Liver (tissue), 8 donors: ENCODE measurements at regions not wholly inside any gene's neighbourhood (a gene's known extent, or its start where the extent isn't known, plus 50 kb on each side); places are given as distances from the start of the nearest gene placed in this dataset.

Experiments
- DNase-seq: peaks from one replicate; pipeline ENCODE4 v3.0.0-alpha.2; 2017; ENCODE audit warnings: low spot score
- H3K27ac ChIP-seq, 2 donors: one replicate each; pipeline ENCODE4 v1.7.0; 2013; ENCODE audit warnings: inconsistent platforms in 2 of 2, low read length in 2 of 2, control low read depth in 1 of 2, low read depth in 1 of 2, mild to moderate bottlenecking in 1 of 2
- H3K27me3 ChIP-seq, 4 donors: one replicate each; pipeline versions ENCODE4 v1.6.1 to v1.7.0; 2013; ENCODE audit warnings: low read length in 3 of 4, inconsistent platforms in 1 of 4, mild to moderate bottlenecking in 1 of 4, moderate library complexity in 1 of 4; ENCODE audit not compliant: control insufficient read depth in 4 of 4, insufficient read depth in 4 of 4
- H3K36me3 ChIP-seq, 4 donors: one replicate each; pipeline versions ENCODE4 v1.6.1 to v1.7.0; 2013; ENCODE audit warnings: low read length in 3 of 4, mild to moderate bottlenecking in 3 of 4, low read depth in 1 of 4, moderate library complexity in 1 of 4; ENCODE audit not compliant: control insufficient read depth in 4 of 4, insufficient read depth in 3 of 4
- H3K4me1 ChIP-seq, 4 donors: one replicate each; pipeline versions ENCODE4 v1.6.1 to v1.7.0; 2013; ENCODE audit warnings: low read length in 3 of 4, mild to moderate bottlenecking in 3 of 4, moderate library complexity in 1 of 4; ENCODE audit not compliant: control insufficient read depth in 4 of 4, insufficient read depth in 4 of 4
- H3K4me3 ChIP-seq, 3 donors: one replicate each; pipeline versions ENCODE4 v1.6.1 to v1.7.0; 2013; ENCODE audit warnings: low read length in 3 of 3, control low read depth in 1 of 3, low read depth in 1 of 3, mild to moderate bottlenecking in 1 of 3
- H3K9ac ChIP-seq, 2 donors: one replicate each; pipeline ENCODE4 v1.7.0; 2013; ENCODE audit warnings: low read length in 2 of 2, mild to moderate bottlenecking in 2 of 2, moderate library complexity in 2 of 2, control low read depth in 1 of 2, low read depth in 1 of 2
- H3K9me3 ChIP-seq, 4 donors: one replicate each; pipeline versions ENCODE4 v1.6.1 to v1.7.0; 2013; ENCODE audit warnings: low read length in 3 of 4; ENCODE audit not compliant: control insufficient read depth in 4 of 4
- ATF3 ChIP-seq: IDR thresholded peaks from 2 replicates; pipeline ENCODE4 v1.6.1; 2016; ENCODE audit warnings: antibody characterized with exemption
- CTCF ChIP-seq: fragments of 150-350 bp; IDR thresholded peaks from 2 replicates; pipeline ENCODE4 v1.5.1; 2017; ENCODE audit warnings: improper control_type of control experiment, low read depth, low read length; ENCODE audit not compliant: missing input control
- EGR1 ChIP-seq, 2 donors: IDR thresholded peaks; 2 replicates each; pipeline ENCODE4 v1.6.1; 2016 to 2018; ENCODE audit warnings: antibody characterized with exemption in 2 of 2, low read depth in 2 of 2
- FOXA1 ChIP-seq: IDR thresholded peaks from 2 replicates; pipeline ENCODE4 v1.6.1; 2016; ENCODE audit warnings: antibody characterized with exemption
- FOXA2 ChIP-seq: IDR thresholded peaks from 2 replicates; pipeline ENCODE4 v1.6.1; 2016; ENCODE audit warnings: antibody characterized with exemption
- GABPA ChIP-seq, 2 donors: IDR thresholded peaks in 1 of 2; conservative IDR thresholded peaks in 1 of 2; 2 replicates each; pipeline ENCODE4 v1.6.1; 2016; ENCODE audit warnings: antibody characterized with exemption in 2 of 2, mild to moderate bottlenecking in 1 of 2, moderate library complexity in 1 of 2
- HNF4A ChIP-seq, 2 donors: conservative IDR thresholded peaks; 2 replicates each; pipeline ENCODE4 v1.6.1; 2016; ENCODE audit warnings: antibody characterized with exemption in 2 of 2, mild to moderate bottlenecking in 2 of 2
- HNF4G ChIP-seq: IDR thresholded peaks from 2 replicates; pipeline ENCODE4 v1.6.1; 2016; ENCODE audit warnings: antibody characterized with exemption
- JUND ChIP-seq, 2 donors: IDR thresholded peaks; 2 replicates each; pipeline ENCODE4 v1.6.1; 2016; ENCODE audit warnings: antibody characterized with exemption in 2 of 2
- MAX ChIP-seq: IDR thresholded peaks from 2 replicates; pipeline ENCODE4 v1.6.1; 2016; ENCODE audit warnings: antibody characterized with exemption
- REST ChIP-seq: IDR thresholded peaks from 2 replicates; pipeline ENCODE4 v1.6.1; 2016; ENCODE audit warnings: antibody characterized with exemption, mild to moderate bottlenecking
- RXRA ChIP-seq, 2 donors: IDR thresholded peaks; 2 replicates each; pipeline ENCODE4 v1.6.1; 2017 to 2018; ENCODE audit warnings: antibody characterized with exemption in 2 of 2, mild to moderate bottlenecking in 1 of 2
- SP1 ChIP-seq: IDR thresholded peaks from 2 replicates; pipeline ENCODE4 v1.6.1; 2018; ENCODE audit warnings: antibody characterized with exemption, mild to moderate bottlenecking
- TAF1 ChIP-seq: conservative IDR thresholded peaks from 2 replicates; pipeline ENCODE4 v1.6.1; 2016; ENCODE audit warnings: antibody characterized with exemption, mild to moderate bottlenecking
- ZBTB33 ChIP-seq: IDR thresholded peaks from 2 replicates; pipeline ENCODE4 v1.6.1; 2016; ENCODE audit warnings: antibody characterized with exemption
- WGBS: extraction: QIAGEN DNeasy Blood & Tissue Kit; methylation state at CpG from one replicate; pipeline ENCODE4 v1.1.7; 2013; 5-methylcytosine and 5-hydroxymethylcytosine counted together
- donor health status: healthy.
- donor health status: healthy.
- donor health status: healthy.
- donor health status: healthy.
- donor health status: healthy.

- no peaks in the 10 kb centered on the region for H3K4me1 ChIP-seq
- TF ChIP-seq GABPA (IDR thresholded peaks at IDR 0.05 in 1 of 2, conservative IDR thresholded peaks at IDR 0.05 in 1 of 2) (no peak), ZBTB33 (no peak), EGR1 (IDR thresholded peaks at IDR 0.05; ENCODE audit: low read depth in 2 of 2) (no peak), REST (no peak), ATF3 (no peak), TAF1 (no peak), HNF4A (conservative IDR thresholded peaks at IDR 0.05) (no peak), HNF4G (no peak), FOXA1 (no peak), RXRA (IDR thresholded peaks at IDR 0.05) (no peak)
- H3K9me3 ChIP-seq = peaks cover 0 to 2% (median 0%) of the 10 kb centered on the region in 4 donors
- no peak overlapping the region for H3K9ac ChIP-seq
- WGBS = 0% methylated on average over 1 of the region's 1 CpG
- no peak overlapping the region for H3K4me3 ChIP-seq
- no peak overlapping the region for H3K27ac ChIP-seq
- H3K27me3 ChIP-seq = peaks cover 0 to 8% (median 0%) of the 10 kb centered on the region in 4 donors
- DNase-seq = no peak
- H3K36me3 ChIP-seq = no peaks in the 10 kb centered on the region
These were observed 699.7 kb downstream of the DHX35 start for GRCh38 chr20:39661833-39662232.

- 93% methylated on average over 2 of the region's 2 CpGs for WGBS
- TF ChIP-seq SP1 = no peak
- TF ChIP-seq MAX = no peak
- no peak for TF ChIP-seq FOXA2
- TF ChIP-seq RXRA (IDR thresholded peaks at IDR 0.05) = no peak
- no peak for TF ChIP-seq TAF1
- no peak for TF ChIP-seq JUND (IDR thresholded peaks at IDR 0.05)
- no peak for TF ChIP-seq EGR1 (IDR thresholded peaks at IDR 0.05; ENCODE audit: low read depth in 2 of 2)
- TF ChIP-seq ATF3 = no peak
- TF ChIP-seq FOXA1 = no peak
- no peak for TF ChIP-seq ZBTB33
- no peak for TF ChIP-seq CTCF
- no peak for TF ChIP-seq GABPA (IDR thresholded peaks at IDR 0.05 in 1 of 2, conservative IDR thresholded peaks at IDR 0.05 in 1 of 2)
- Histone ChIP-seq H3K4me3 (no peak overlapping the region), H3K4me1 (no peaks in the 10 kb centered on the region), H3K27ac (no peak overlapping the region), H3K9ac (no peak overlapping the region), H3K36me3 (no peaks in the 10 kb centered on the region), H3K27me3 (peaks cover 0 to 6% (median 0%) of the 10 kb centered on the region in 4 donors), H3K9me3 (peaks cover 0 to 2% (median 0%) of the 10 kb centered on the region in 4 donors)
- DNase-seq = no peak
These were observed 698.8 kb downstream of the DHX35 start for GRCh38 chr20:39660965-39661364.
